Fibroblast of skin of left biceps (primary cell): ENCODE measurements at regions not wholly inside any gene's neighbourhood (a gene's known extent, or its start where the extent isn't known, plus 50 kb on each side); places are given as distances from the start of the nearest gene placed in this dataset.
A peak's percentile ranks its signal among the peaks of the same experiment; 100 is the strongest.
"Not testable (repeated sequence)": the region's sequence is repeated elsewhere in the genome, so short reads cannot be mapped to it uniquely, and the experiment has no call there.

Experiments
- DNase-seq, 2 experiments: peaks; one replicate each; pipeline ENCODE4 v3.0.0-alpha.2; 2013; ENCODE audit warnings: low read depth in 2 of 2

DNA sequence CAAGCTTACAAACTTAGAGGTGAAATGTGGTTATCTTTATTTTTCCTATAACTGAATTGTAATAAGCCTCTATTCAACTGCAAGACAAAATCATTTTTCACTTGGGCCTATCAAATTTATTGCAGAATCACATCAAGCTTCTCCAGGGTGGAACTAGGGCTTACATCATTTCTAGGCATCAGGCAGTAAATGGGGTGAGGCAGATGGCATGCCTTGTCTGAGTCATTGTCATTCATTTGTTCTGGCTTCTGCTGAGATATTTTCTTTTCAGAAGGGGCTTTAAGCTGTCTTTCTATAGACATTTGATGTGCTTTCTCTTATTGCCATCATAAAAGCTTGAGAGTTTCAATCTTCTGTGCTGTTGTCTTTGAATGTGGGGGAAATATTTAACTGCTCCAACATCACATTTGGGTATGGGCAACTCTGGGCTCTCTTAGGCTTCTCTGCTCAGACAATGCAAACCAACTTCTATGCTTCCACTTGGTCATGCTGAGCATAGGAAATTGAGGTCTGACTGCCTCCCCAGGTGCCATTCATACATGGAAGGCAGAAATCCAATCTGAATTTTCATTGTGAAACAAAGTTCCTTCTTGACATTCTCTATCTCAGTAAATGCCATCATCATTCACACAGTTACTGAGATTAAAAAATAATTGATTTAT lies 225.8 kb upstream of the GIMD1 start:
- DNase-seq, result no peak

DNA sequence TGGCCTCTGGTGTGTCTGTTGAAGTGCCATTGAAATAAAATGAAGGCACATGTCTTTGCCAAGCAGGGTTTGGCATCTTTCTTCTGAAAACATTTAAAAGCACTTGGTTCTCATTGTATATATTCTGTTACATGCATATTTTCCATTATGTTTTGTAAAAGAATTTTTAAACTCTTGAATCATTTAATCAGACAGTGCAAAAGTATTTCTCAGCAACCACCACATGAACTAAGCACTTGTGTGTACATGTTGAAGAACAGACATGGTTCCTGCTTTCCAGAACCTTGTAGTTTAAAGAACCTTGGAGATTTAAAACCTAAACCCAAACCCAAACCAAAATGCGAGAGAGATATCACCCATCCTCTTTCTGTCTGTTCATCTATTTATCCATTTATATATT lies 220.3 kb upstream of the GIMD1 start:
- no peak for DNase-seq

DNA sequence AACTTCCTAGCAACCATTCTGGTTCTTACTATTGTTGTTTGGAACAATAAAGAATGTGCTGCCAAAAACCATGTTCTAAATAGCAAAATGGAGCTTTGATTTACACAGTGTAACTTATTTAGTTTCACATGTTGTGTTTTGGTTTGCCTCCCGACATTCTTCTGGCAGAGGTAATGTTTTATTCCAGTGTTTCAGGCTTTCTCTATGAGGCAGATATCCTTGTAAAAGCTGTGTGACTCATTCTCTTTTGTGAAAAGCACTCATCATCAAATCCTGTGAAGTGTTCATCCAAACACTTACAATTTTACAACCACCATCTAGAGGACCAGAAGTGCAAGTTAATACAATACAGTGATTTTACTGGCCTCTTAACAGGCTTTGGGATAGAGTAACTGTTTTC lies 219.0 kb upstream of the GIMD1 start:
- peak in 1 of 2 experiments; percentile 50 for DNase-seq

DNA sequence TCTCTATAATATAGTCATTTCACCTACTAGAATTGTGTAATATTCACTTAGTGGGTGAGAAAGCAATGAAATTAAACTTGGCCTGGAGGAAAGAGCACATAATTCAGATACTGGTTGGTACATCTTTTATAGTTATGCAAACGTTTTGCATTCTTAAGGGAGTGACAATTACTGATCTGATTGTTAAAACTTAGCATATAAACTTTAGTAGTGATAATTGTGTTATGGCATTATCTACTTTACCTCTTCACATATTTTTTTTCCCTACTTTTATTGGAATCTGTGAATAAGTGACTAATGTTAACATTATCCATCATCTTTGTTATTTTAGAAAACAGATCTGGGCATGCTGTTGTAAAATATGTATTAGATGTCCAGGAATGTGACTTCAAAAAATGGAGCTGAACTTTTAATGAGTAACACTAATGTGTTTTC lies 217.4 kb upstream of the GIMD1 start:
- no peak for DNase-seq

DNA sequence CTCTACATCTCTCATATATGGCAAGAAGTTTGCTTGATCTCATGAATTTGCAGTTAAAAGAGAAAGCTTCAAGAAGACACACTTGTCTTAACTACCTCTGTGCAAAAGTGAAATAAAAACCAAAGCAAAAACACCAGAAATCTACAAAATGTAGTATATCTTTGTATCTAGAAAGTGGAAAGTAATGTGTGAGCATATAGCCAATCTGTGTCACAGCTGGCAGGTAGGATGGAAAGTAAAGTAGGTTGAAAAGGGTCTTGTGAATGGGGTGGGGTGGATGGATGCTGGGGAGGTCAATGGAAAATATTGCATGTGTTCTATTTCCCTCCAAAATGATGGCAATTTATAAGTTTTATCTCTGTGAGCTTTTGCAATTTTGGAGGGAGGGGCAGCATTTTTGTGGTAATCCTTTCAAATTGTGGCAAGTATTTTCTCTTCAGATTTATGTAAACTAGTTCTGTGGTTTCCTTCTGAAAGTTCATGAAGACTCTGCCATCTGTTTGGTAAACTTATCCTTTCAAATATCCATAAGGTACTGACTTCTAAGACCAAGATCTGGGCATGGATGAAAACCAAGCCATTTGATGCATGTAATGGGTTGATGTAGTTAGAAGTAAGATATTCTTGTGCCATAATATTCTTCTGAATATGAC lies 215.9 kb upstream of the GIMD1 start:
- no peak for DNase-seq

DNA sequence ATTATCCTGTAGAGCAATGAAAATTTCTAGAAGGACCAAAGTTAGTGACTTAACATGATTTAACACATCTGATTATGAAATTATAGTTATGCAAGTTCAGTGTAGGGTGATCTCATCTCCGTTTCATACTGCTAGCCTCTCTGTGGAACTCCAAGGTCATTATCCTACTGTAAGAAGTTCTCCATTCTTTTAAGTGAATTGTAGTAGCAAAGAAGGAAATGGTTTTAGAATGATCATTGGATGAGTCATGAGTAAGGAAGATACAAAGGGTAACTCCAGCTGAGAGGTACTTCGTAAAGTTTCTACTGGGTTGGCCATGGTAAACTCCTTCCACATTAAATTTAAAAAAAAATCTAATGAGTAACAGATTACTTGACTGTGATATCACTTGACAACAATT lies 215.0 kb upstream of the GIMD1 start:
- DNase-seq, result peak; percentile 94 to 96

DNA sequence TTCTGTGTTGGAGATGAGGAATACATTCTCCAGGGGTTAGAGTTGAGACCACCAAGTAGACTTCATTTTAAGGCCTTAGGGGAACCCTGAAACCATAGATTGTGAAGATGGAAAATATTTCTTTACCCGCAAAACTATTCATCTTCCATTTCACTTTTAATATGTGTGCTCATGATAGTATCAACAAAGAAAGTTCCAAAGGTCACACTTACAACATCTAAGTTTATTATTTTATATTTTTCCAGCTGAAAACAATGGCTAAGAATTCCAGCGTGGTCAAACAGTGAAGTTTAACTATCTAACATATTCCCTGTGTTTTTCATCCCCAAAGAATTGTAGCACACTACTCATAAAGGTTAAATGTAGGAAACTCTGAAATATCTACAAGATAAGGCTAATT lies 214.5 kb upstream of the GIMD1 start:
- no peak for DNase-seq

DNA sequence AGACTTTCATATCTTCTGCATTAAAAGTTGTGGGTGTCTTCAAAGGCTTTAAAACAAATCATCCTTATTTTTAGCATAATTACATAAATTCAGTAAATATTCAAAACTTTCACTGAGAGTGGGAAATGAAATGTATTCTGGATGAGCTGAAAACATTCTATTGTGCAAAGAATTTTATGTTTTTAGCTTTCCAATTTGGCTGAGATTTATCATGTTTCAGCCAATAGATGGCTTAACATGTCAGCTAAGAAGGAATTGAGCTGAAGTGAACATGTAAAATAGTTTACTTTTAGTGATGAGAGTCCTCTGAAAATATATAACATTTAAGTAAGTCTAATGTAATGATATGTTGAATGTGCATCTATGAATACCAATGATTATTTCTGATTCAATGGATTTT lies 213.5 kb upstream of the GIMD1 start:
- DNase-seq, result no peak

DNA sequence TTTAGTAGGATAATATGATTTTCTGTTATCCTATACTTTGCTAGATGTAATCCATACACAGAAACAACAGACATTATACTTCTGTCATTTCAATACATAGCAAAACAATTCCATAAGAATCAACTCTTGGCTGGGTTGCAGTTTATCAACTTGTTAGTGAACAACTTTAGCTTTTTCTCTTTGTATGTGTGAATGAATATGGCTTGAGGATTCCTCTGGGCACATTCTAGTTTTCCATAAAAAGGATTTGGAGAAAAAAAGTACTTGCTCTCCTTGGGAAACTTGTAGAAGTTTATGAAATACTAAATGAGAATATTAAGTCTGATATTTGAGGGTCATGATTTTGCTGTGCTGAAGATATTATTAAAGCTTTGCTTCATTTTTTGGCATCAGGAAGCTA lies 210.7 kb upstream of the GIMD1 start:
- DNase-seq, result no peak

DNA sequence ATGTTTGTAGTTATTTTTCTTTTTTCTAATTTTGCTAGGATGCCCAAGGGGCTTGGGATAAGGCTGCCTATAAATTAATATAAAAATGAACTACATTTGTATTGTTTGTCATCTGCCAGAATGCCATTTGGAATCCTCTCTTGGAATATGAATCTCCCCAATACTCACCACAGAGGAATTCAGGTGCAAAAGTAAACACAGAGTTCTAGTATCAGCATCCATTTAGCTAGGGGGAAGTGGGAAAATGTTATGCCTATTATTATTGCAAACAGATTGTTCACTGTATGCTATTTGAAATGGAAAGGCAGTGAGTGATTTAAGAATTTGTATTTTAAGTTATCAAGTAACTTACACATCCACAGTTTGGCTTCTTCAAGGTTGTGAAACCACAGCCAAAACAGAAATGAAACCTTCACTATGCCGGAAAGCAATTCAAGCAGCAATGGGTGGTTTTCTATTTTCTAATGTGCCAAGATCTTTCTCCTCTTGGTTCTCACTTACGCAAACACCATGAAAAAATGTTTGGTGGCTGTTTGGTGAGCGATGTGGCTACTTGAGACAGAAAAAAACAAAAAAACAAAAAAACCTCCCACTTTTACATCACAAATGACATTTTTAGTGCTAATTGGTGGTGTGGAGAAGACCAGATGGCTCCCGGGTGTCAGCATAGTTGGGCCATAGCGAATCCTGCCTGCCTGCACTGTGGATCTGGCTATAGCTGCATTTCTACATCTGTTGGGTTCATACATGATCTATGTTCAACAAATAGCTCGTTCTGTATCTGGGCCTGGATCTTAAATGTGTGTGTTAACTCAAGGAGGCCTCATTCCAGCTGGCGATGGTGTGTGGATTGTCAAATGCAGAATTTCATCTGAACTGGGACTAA lies 200.8 kb upstream of the GIMD1 start:
- no peak for DNase-seq

DNA sequence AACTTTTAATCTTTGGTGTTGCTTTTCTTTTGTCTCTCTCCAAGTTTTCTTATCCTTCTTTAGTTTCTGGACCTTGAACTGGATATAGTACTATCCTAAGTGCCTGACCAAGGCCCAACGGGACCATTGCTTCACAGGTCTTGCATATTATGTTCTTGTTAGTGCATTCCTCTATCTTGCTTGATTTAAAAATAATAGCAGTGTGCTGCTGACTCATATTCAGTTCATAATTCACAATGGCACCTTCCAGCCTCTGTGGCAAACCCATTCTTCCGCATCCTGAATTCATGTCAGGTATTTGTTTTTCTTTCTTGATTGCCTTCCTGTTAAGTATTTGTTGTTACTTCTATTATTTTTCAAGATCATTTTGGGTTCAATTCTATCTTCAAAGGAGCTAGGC lies 197.1 kb upstream of the GIMD1 start:
- DNase-seq, result no peak

DNA sequence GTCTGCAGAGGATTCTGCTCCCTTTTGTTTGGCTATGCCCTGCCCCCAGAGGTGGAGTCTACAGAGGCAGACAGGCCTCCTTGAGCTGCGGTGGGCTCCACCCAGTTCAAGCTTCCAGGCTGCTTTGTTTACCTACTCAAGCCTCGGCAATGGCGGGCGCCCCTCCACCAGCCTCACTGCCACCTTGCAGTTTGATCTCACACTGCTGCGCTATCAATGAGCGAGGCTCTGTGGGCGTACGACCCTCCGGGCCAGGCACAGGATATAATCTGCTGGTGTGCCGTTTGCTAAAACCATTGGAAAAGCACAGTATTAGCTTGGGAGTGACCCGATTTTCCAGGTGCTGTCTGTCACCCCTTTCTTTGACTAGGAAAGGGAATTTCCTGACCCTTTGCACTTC lies 195.1 kb upstream of the GIMD1 start:
- not testable (repeated sequence) for DNase-seq

DNA sequence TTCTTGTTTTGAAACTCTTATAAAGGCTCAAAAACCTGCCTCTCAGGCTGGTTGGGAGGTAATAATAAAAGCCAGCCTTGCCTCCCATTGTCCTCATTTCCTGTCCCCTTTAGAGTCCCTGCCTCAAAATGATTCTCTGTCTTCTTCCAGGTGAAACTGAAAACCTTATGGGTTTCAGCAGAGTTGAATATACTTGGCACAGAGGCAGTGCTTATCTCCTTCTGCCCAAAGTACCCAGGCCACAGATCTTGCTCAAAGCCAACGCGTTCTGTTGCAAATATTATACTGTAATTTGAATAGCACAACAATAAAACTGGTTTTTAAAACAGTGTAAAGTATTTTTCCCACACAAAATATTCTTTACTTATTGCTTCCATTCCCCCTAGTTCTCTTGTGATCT lies 183.1 kb upstream of the GIMD1 start:
- DNase-seq, result no peak

DNA sequence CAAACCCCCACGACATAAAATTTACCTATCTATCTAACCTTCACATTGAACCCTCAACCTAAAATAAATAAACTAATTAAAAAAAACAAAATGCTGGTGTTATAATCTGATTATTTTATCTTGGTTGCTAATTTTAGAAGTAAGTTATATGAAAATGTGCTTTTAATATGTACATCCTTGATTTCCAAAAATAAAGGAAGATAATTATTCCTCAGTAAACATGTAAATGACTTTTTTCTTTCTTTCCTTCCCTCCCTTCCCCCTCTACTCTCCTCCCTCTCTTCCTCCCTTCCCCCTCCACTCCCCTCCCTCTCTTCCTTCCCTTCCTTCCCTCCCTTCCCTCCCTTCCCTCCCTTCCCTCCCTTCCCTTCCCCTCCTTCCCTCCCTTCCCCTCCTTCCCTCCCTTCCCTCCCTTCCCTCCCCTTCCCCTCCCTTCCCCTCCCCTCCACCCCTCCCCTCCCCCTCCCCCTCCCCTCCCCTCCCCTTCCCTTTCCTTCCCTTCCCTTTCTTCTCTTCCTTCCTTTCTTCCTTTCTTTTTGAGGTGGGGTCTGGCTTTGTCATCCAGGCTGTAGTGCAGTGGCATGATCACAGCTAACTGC lies 180.0 kb upstream of the GIMD1 start:
- no peak for DNase-seq

DNA sequence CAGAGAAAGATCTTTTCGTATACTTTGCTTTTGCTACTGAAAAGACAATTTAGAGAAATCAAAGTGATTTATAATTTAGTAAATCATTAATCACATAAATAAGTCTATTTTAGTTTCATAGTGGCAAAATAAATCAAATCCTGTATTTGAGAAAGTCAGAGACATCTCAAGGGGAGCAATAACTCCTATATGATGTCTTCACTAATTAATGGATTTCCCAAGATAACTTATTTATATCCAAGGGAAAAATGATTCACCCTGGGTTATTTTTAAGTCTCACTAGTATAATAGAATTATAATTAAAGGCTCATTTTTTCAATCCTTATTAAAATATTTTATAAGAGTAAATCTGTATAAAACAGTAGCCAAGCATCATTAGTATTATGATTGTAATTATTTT lies 177.8 kb upstream of the GIMD1 start:
- DNase-seq, result no peak

DNA sequence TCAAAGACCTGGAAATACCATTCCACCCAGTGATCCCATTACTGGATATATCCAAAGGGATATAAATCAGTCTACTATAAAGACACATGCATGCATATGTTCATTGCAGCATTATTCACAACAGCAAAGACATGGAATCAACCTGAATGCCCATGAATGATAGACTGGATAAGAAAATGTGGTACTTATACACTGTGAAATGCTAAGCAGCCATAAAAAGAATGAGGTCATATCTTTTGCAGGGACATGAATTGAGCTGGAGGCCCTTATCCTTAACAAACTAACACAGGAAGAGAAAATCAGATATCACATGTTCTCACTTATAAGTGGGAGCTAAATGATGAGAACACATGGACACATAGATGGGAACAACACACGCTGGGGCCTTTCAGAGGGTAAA lies 174.0 kb upstream of the GIMD1 start:
- not testable (repeated sequence) for DNase-seq

DNA sequence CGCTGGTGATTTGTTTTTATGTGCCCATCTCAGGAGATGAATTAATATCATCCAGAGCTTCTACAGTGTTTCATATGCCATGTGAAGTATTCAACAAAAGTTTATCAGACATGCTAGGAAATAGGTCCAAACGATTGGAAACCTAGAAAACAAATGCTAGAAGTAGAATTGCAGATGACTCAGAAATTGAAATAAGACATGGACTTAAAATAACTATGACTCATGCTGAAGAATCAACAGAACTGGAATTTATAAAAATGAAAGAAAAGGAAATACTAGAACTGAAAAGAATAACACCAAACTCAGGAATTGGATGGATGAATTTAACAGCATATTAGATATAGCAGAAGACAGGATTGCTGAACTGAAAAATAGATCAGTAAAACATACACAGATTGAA lies 172.7 kb upstream of the GIMD1 start:
- peak; percentile 9 to 20 for DNase-seq

DNA sequence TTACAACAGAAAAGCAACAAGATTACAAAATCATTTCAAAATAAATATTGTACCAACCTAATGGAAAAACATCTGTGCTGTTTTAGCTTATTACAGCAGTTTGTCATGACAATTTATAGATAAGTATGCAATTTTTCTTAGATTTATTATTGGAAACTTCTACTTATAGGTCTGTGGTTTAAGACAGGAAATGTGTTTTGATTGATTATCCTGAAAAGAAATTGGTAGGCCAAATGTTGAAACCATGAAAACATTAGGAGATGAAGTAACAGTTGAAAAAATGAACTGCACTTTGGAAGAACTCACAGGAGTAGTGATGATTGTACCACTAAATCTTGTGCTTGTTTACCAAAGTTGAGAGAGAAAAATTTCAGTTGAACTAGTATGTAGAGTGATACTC lies 162.2 kb upstream of the GIMD1 start:
- peak; percentile 76 to 78 for DNase-seq

DNA sequence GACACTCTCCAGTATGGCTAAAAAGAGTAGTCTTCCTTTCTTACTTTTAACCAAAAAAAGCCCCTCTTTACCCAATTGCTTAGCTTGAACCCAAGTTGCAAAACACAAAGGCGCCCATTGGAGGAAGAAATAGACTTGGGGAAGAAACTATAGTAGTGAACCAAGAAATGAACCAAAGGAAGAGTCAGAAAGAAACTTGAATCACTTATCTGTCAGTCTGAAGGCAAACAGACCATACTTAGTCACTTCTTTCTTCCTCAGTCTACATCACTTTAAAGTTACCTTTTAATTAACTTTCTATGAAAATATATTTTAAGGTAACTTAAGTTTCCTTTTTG lies 161.4 kb upstream of the GIMD1 start:
- no peak for DNase-seq

DNA sequence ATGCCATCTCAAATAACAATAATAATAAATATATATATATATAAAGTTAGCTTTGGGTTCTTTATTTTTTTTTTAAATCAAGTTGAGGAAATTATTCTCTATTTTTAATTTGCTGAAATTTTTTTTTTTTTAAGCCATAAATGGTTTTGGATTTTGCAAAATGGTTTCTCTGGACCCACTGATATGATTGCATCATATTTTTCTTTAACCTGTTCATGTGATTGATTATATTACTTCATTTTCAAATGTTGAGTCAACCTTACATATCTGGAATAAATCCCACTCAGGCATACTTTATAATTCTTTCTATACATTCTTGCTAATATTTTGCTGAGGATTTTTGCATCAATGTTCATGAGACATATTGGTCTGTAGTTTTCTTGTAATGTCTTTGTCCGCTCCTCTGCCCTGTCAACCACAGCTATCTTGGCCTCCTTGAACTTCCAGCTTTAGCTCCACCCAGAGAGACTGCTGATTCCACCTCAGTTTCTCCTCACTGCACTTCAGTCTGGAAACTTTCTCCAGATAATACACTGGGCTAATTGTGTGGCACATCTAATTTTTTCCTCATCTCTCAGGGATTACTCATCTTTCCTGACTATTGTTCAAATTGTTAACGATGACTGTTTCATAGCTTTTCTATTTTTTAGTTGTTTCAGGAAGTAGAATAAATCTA lies 160.9 kb upstream of the GIMD1 start:
- peak; percentile 24 to 28 for DNase-seq

DNA sequence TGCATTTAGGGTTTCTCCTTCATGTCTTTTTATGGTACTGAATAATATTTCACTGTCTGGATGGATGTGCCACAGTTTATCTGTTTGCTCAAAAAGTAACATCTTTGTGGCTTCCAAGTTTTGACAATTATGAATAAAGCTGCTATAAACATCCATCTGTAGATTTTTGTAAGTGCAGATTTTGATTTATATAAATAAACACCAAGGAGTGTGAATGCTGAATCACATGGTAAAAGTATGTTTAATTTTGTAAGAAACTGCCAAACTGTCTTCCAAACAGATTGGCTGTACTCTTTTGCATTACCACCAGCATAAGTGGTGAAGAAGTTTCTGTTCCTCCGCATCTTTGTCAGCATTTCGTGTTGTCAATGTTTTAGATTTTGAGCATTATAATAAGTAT lies 158.7 kb upstream of the GIMD1 start:
- DNase-seq, result no peak

DNA sequence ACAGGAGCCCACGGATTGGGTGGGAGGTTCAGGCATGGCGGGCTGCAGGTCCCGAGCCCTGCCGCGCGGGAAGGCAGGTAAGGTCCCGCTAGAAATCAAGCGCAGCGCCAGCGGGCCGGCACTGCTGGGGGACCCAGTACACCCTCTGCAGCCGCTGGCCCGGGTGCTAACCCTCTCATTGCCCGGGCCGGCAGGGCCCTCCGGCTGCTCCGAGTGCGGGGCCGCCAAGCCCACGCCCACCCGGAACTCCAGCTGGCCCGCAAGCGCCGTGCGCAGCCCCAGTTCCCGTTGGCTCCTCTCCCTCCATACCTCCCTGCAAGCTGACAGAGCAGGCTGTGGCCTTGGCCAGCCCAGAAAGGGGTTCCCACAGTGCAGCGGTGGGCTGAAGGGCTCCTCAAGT lies 156.8 kb upstream of the GIMD1 start:
- DNase-seq, result not testable (repeated sequence)
